HEK293 (cell line): ENCODE measurements at regions not wholly inside any gene's neighbourhood (a gene's known extent, or its start where the extent isn't known, plus 50 kb on each side); places are given as distances from the start of the nearest gene placed in this dataset.
"Not testable (repeated sequence)": the region's sequence is repeated elsewhere in the genome, so short reads cannot be mapped to it uniquely, and the experiment has no call there.

Experiments
- CTCF ChIA-PET: fragments of 350-600 bp; formaldehyde crosslinking; extraction: SDS; loops from one replicate; lab custom pipeline; 2021; ENCODE audit warnings: antibody characterized with exemption; lab: Yijun Ruan, JAX
- POLR2A ChIA-PET: fragments of 300-600 bp; formaldehyde crosslinking; extraction: SDS; loops from one replicate; lab custom pipeline; 2020; ENCODE audit warnings: antibody characterized with exemption, inconsistent platforms; lab: Yijun Ruan, JAX
- H3K27ac ChIP-seq: fragments of 200-500 bp; sonication (Bioruptor generic); 2 replicates; pipeline ENCODE4 v1.5.1; 2014; ENCODE audit warnings: low read depth, low read length, control low read depth, inconsistent platforms; ENCODE audit errors: extremely low read depth
- H3K36me3 ChIP-seq, 2 experiments: fragments of 200-500 bp in 1 of 2; sonication (Bioruptor generic) in 1 of 2; 1 replicate in 1 of 2; 2 replicates in 1 of 2; pipeline ENCODE4 v1.5.1; 2014 to 2017; ENCODE audit warnings: inconsistent platforms in 2 of 2, low read length in 2 of 2; ENCODE audit not compliant: control insufficient read depth in 2 of 2, insufficient read depth in 1 of 2
- H3K4me1 ChIP-seq: fragments of 200-500 bp; sonication (Bioruptor generic); 2 replicates; pipeline ENCODE4 v1.5.1; 2014; ENCODE audit warnings: mild to moderate bottlenecking, low read length, inconsistent platforms; ENCODE audit not compliant: control insufficient read depth, insufficient read depth
- H3K4me3 ChIP-seq: 2 replicates; pipeline ENCODE4 v1.5.1; 2011; ENCODE audit warnings: low read depth, mild to moderate bottlenecking, control low read depth, low read length, moderate library complexity
- H3K9me3 ChIP-seq: fragments of 200-500 bp; sonication (Bioruptor generic); 2 replicates; pipeline ENCODE4 v1.5.1; 2014; ENCODE audit warnings: low read depth, low read length, inconsistent platforms; ENCODE audit not compliant: control insufficient read depth, insufficient read depth
- BCL6B ChIP-seq: fragments of 450-650 bp; formaldehyde crosslinking; IDR thresholded peaks from 2 replicates; pipeline ENCODE4 v1.5.1; 2017; ENCODE audit warnings: missing biosample characterization, missing genetic modification characterization
- CTCF ChIP-seq: fragments of 450-650 bp; formaldehyde crosslinking; IDR thresholded peaks from 2 replicates; pipeline ENCODE4 v1.5.1; 2016; ENCODE audit warnings: missing biosample characterization, missing genetic modification characterization
- GLI4 ChIP-seq: fragments of 450-650 bp; formaldehyde crosslinking; IDR thresholded peaks from 2 replicates; pipeline ENCODE4 v1.5.1; 2016; ENCODE audit warnings: missing biosample characterization, missing genetic modification characterization
- MYNN ChIP-seq: fragments of 450-650 bp; formaldehyde crosslinking; IDR thresholded peaks from 2 replicates; pipeline ENCODE4 v1.5.1; 2016; ENCODE audit warnings: missing biosample characterization, missing genetic modification characterization, borderline replicate concordance
- OSR2 ChIP-seq: fragments of 450-650 bp; formaldehyde crosslinking; IDR thresholded peaks from 2 replicates; pipeline ENCODE4 v1.5.1; 2016; ENCODE audit warnings: missing biosample characterization, missing genetic modification characterization
- OVOL3 ChIP-seq: fragments of 450-650 bp; formaldehyde crosslinking; IDR thresholded peaks from 2 replicates; pipeline ENCODE4 v1.5.1; 2016; ENCODE audit warnings: missing biosample characterization, missing genetic modification characterization
- SP2 ChIP-seq: fragments of 450-650 bp; formaldehyde crosslinking; IDR thresholded peaks from 2 replicates; pipeline ENCODE4 v1.5.1; 2016; ENCODE audit warnings: missing biosample characterization, missing genetic modification characterization
- SP7 ChIP-seq: fragments of 450-650 bp; formaldehyde crosslinking; IDR thresholded peaks from 2 replicates; pipeline ENCODE4 v1.5.1; 2016; ENCODE audit warnings: missing biosample characterization, missing genetic modification characterization
- YY1 ChIP-seq: fragments of 450-650 bp; formaldehyde crosslinking; IDR thresholded peaks from 2 replicates; pipeline ENCODE4 v1.5.1; 2018; ENCODE audit warnings: missing biosample characterization, missing genetic modification characterization
- ZFHX2 ChIP-seq: fragments of 450-650 bp; formaldehyde crosslinking; conservative IDR thresholded peaks from 2 replicates; pipeline ENCODE4 v1.5.1; 2016; ENCODE audit warnings: missing biosample characterization, missing genetic modification characterization
- ZFP37 ChIP-seq: fragments of 450-650 bp; formaldehyde crosslinking; IDR thresholded peaks from 2 replicates; pipeline ENCODE4 v1.5.1; 2016; ENCODE audit warnings: missing biosample characterization, missing genetic modification characterization
- ZNF132 ChIP-seq: fragments of 450-650 bp; formaldehyde crosslinking; IDR thresholded peaks from 2 replicates; pipeline ENCODE4 v1.5.1; 2017; ENCODE audit warnings: missing biosample characterization, missing genetic modification characterization, borderline replicate concordance
- ZNF266 ChIP-seq: fragments of 450-650 bp; formaldehyde crosslinking; IDR thresholded peaks from 2 replicates; pipeline ENCODE4 v1.5.1; 2016; ENCODE audit warnings: missing biosample characterization, missing genetic modification characterization, low read depth
- ZNF433 ChIP-seq: fragments of 450-650 bp; formaldehyde crosslinking; IDR thresholded peaks from 2 replicates; pipeline ENCODE4 v1.5.1; 2016; ENCODE audit warnings: missing biosample characterization, missing genetic modification characterization, low read depth
- ZNF501 ChIP-seq: fragments of 450-650 bp; formaldehyde crosslinking; IDR thresholded peaks from 2 replicates; pipeline ENCODE4 v1.5.1; 2016; ENCODE audit warnings: missing biosample characterization, missing genetic modification characterization
- ZNF558 ChIP-seq: fragments of 450-650 bp; formaldehyde crosslinking; IDR thresholded peaks from 2 replicates; pipeline ENCODE4 v1.5.1; 2016; ENCODE audit warnings: missing biosample characterization, missing genetic modification characterization
- ZNF571 ChIP-seq: fragments of 450-650 bp; formaldehyde crosslinking; IDR thresholded peaks from 2 replicates; pipeline ENCODE4 v1.5.0; 2017; ENCODE audit warnings: missing biosample characterization, missing genetic modification characterization
- ZNF654 ChIP-seq: fragments of 450-650 bp; formaldehyde crosslinking; IDR thresholded peaks from 2 replicates; pipeline ENCODE4 v1.5.1; 2016; ENCODE audit warnings: low read depth, missing biosample characterization, missing genetic modification characterization
- ZNF830 ChIP-seq: fragments of 450-650 bp; IDR thresholded peaks from 2 replicates; pipeline ENCODE4 v1.5.0; 2018; ENCODE audit warnings: missing biosample characterization, missing genetic modification characterization, low read depth, mild to moderate bottlenecking, moderate library complexity
- ZSCAN4 ChIP-seq: fragments of 450-650 bp; formaldehyde crosslinking; IDR thresholded peaks from 2 replicates; pipeline ENCODE4 v1.5.1; 2017; ENCODE audit warnings: missing biosample characterization, missing genetic modification characterization
- TF ChIP-seq, protein P1 (sequence below): fragments of 450-650 bp; formaldehyde crosslinking; IDR thresholded peaks from 2 replicates; pipeline ENCODE4 v1.5.1; 2016; ENCODE audit warnings: missing biosample characterization, missing genetic modification characterization
- TF ChIP-seq, protein P2 (sequence below): fragments of 450-650 bp; formaldehyde crosslinking; IDR thresholded peaks from 2 replicates; pipeline ENCODE4 v1.5.1; 2016; ENCODE audit warnings: missing biosample characterization, missing genetic modification characterization
- TF ChIP-seq, protein P3 (sequence below): IDR thresholded peaks from 2 replicates; pipeline ENCODE4 v1.6.1; 2011; ENCODE audit warnings: mild to moderate bottlenecking, low read depth, low read length, borderline replicate concordance

GRCh38 chr15:35246451-35246850 lies 161.4 kb upstream of the NANOGP8 start (continued):
- TF ChIP-seq ZNF501 (tag by site-specific recombination) (no peak), ZFHX2 (tag by site-specific recombination) (no peak), GLI4 (tag by site-specific recombination) (no peak), ZNF132 (tag by site-specific recombination) (no peak), MYNN (tag by site-specific recombination) (no peak)
- TF ChIP-seq, protein P1, sequence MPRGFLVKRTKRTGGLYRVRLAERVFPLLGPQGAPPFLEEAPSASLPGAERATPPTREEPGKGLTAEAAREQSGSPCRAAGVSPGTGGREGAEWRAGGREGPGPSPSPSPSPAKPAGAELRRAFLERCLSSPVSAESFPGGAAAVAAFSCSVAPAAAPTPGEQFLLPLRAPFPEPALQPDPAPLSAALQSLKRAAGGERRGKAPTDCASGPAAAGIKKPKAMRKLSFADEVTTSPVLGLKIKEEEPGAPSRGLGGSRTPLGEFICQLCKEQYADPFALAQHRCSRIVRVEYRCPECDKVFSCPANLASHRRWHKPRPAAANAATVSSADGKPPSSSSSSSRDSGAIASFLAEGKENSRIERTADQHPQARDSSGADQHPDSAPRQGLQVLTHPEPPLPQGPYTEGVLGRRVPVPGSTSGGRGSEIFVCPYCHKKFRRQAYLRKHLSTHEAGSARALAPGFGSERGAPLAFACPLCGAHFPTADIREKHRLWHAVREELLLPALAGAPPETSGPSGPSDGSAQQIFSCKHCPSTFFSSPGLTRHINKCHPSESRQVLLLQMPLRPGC (tag by site-specific recombination) = no peak
- TF ChIP-seq, protein P2, sequence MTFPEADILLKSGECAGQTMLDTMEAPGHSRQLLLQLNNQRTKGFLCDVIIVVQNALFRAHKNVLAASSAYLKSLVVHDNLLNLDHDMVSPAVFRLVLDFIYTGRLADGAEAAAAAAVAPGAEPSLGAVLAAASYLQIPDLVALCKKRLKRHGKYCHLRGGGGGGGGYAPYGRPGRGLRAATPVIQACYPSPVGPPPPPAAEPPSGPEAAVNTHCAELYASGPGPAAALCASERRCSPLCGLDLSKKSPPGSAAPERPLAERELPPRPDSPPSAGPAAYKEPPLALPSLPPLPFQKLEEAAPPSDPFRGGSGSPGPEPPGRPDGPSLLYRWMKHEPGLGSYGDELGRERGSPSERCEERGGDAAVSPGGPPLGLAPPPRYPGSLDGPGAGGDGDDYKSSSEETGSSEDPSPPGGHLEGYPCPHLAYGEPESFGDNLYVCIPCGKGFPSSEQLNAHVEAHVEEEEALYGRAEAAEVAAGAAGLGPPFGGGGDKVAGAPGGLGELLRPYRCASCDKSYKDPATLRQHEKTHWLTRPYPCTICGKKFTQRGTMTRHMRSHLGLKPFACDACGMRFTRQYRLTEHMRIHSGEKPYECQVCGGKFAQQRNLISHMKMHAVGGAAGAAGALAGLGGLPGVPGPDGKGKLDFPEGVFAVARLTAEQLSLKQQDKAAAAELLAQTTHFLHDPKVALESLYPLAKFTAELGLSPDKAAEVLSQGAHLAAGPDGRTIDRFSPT (tag by site-specific recombination) = no peak

GRCh38 chr15:35245681-35246080 lies 160.6 kb upstream of the NANOGP8 start:
- POLR2A ChIA-PET, H3K9me3 ChIP-seq, H3K4me1 ChIP-seq, H3K36me3 ChIP-seq, H3K4me3 ChIP-seq, CTCF ChIA-PET, H3K27ac ChIP-seq: not testable (repeated sequence)

- POLR2A ChIA-PET = no interaction called here
- TF ChIP-seq OVOL3 (tag by site-specific recombination) = no peak
- TF ChIP-seq SP2 (tag by site-specific recombination) = no peak
- no peak for TF ChIP-seq ZNF571 (tag by site-specific recombination)
- no peak for TF ChIP-seq ZSCAN4
- TF ChIP-seq ZNF654 (tag by site-specific recombination) = no peak
- TF ChIP-seq YY1 (tag by site-specific recombination) = no peak
- TF ChIP-seq ZNF830 = no peak
- TF ChIP-seq BCL6B (tag by site-specific recombination) = no peak
- Histone ChIP-seq H3K27ac (no peak overlapping the region), H3K4me1 (no peaks in the 10 kb centered on the region), H3K36me3 (no peaks in the 10 kb centered on the region), H3K9me3 (no peaks in the 10 kb centered on the region), H3K4me3 (no peak overlapping the region)
- CTCF ChIA-PET = no interaction called here
Measured at GRCh38 chr15:35244227-35244626, 159.1 kb upstream of the NANOGP8 start.

DNA sequence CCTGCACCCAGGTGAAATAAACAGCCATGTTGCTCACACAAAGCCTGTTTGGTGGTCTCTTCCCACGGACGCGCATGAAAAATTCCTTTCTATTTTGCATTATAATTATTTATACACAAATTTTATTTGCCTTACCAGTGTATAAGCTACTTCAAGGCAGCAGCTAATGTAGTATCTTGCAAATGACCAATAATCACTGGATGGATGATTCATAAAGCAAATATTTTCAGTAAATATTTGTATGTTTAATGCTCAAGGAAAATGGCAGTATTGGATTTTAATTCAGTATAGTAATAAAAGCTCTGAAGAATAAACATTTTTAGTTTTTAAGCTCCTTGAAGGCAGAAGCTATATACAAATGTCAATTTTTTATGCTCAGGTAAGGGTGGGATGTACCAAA lies 158.7 kb upstream of the NANOGP8 start:
- Histone ChIP-seq H3K36me3 (no peaks in the 10 kb centered on the region), H3K27ac (no peak overlapping the region), H3K4me3 (no peak overlapping the region), H3K9me3 (no peaks in the 10 kb centered on the region), H3K4me1 (no peaks in the 10 kb centered on the region)
- ChIA-PET POLR2A (no interaction called here), CTCF (no interaction called here)
- TF ChIP-seq ZNF558 (no peak), SP7 (no peak), OSR2 (tag by site-specific recombination) (no peak), ZNF266 (tag by site-specific recombination) (no peak), GLI4 (tag by site-specific recombination) (no peak), ZNF433 (tag by site-specific recombination) (no peak), CTCF (tag by site-specific recombination) (no peak), ZFP37 (no peak)
- TF ChIP-seq, protein P3, sequence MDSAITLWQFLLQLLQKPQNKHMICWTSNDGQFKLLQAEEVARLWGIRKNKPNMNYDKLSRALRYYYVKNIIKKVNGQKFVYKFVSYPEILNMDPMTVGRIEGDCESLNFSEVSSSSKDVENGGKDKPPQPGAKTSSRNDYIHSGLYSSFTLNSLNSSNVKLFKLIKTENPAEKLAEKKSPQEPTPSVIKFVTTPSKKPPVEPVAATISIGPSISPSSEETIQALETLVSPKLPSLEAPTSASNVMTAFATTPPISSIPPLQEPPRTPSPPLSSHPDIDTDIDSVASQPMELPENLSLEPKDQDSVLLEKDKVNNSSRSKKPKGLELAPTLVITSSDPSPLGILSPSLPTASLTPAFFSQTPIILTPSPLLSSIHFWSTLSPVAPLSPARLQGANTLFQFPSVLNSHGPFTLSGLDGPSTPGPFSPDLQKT = no peak
